K562 (cell line): ENCODE measurements at regions not wholly inside any gene's neighbourhood (a gene's known extent, or its start where the extent isn't known, plus 50 kb on each side); places are given as distances from the start of the nearest gene placed in this dataset.

Experiments
- ATAC-seq: fragments of 200-7000 bp; cut with Tn5 transposase; 3 replicates; pipeline ENCODE4 v1.9.1; 2020; ENCODE audit warnings: moderate library complexity
- BruUV-seq: library from RNA; stranded (reverse); fragments of 400-500 nt; replicated peaks from 2 replicates; lab custom pipeline; 2021; lab: Mats Ljungman, UMichigan
- CTCF ChIA-PET: fragments of 300-600 bp; formaldehyde crosslinking; extraction: SDS; loops from one replicate; lab custom pipeline; 2021; ENCODE audit warnings: low intra/inter-chr PET ratio; lab: Yijun Ruan, JAX
- POLR2A ChIA-PET: fragments of 300-600, 350-650 bp; sonication (Branson Sonifier 250); formaldehyde crosslinking; extraction: SDS; loops from one replicate; lab custom pipeline; 2021; ENCODE audit warnings: antibody characterized with exemption, inconsistent platforms; lab: Yijun Ruan, JAX
- DNase-seq, 4 experiments: peaks; one replicate each; pipeline versions ENCODE4 v3.0.0 to v3.0.0-alpha.2; 2011 to 2018; ENCODE audit warnings: low spot score in 3 of 4, mixed read lengths in 3 of 4; ENCODE audit errors: extremely low read depth in 1 of 4
- FAIRE-seq: peaks from 2 replicates; lab custom pipeline; 2011; peaks lifted over from hg19 to GRCh38; lab: Jason Lieb, UNC
- H2AFZ ChIP-seq: 2 replicates; pipeline ENCODE4 v1.6.0; 2011; ENCODE audit warnings: low read depth, low read length, control low read depth, inconsistent platforms
- H3K27ac ChIP-seq: fragments of 200-600 bp; 3 replicates; pipeline ENCODE4 v1.8.0; 2011; ENCODE audit warnings: low read depth, mild to moderate bottlenecking, control low read depth, inconsistent platforms, low read length, moderate library complexity, mixed read lengths; ENCODE audit errors: extremely low read depth
- H3K27me3 ChIP-seq, 2 experiments: fragments of 300-600 bp in 1 of 2; 2 replicates in 1 of 2; 3 replicates in 1 of 2; pipeline versions ENCODE4 v1.6.0 to v1.8.0; 2011; ENCODE audit warnings: inconsistent platforms in 2 of 2, low read length in 2 of 2, mild to moderate bottlenecking in 1 of 2, mixed read lengths in 1 of 2, moderate library complexity in 1 of 2; ENCODE audit not compliant: control insufficient read depth in 2 of 2, insufficient read depth in 2 of 2
- H3K36me3 ChIP-seq: fragments of 300-600 bp; 3 replicates; pipeline ENCODE4 v1.8.0; 2011; ENCODE audit warnings: mild to moderate bottlenecking, low read length, inconsistent platforms; ENCODE audit not compliant: control insufficient read depth, insufficient read depth
- H3K4me1 ChIP-seq, 2 experiments: fragments of 200-600 bp in 1 of 2; replicated peaks in 1 of 2; 2 replicates in 1 of 2; 3 replicates in 1 of 2; pipeline versions ENCODE4 v1.5.1 to v1.8.0; 2011; ENCODE audit warnings: inconsistent platforms in 2 of 2, low read length in 2 of 2, mild to moderate bottlenecking in 1 of 2, mixed read lengths in 1 of 2, moderate library complexity in 1 of 2; ENCODE audit not compliant: control insufficient read depth in 2 of 2, insufficient read depth in 2 of 2
- H3K4me2 ChIP-seq: 2 replicates; pipeline ENCODE4 v1.6.1; 2011; ENCODE audit warnings: low read length, control low read depth, inconsistent platforms, mixed read lengths; ENCODE audit not compliant: insufficient read depth
- H3K4me3 ChIP-seq: fragments of 200-600 bp; sonication (generic), shearing (Covaris generic); 2 replicates; pipeline ENCODE4 v1.5.1; 2016; ENCODE audit warnings: control low read depth, inconsistent platforms
- H3K79me2 ChIP-seq: fragments of 200-600 bp; 3 replicates; pipeline ENCODE4 v1.8.0; 2011; ENCODE audit warnings: low read length, inconsistent platforms; ENCODE audit not compliant: control insufficient read depth, insufficient read depth
- H3K9ac ChIP-seq, 2 experiments: 2 replicates each; pipeline versions ENCODE4 v1.6.0 to v1.6.1; 2011; ENCODE audit warnings: low read depth in 2 of 2, low read length in 2 of 2, control low read depth in 1 of 2, inconsistent platforms in 1 of 2, mild to moderate bottlenecking in 1 of 2, mixed read lengths in 1 of 2; ENCODE audit not compliant: insufficient read depth in 1 of 2
- H3K9me1 ChIP-seq: one replicate; pipeline ENCODE4 v1.6.0; 2011; ENCODE audit warnings: inconsistent platforms, mild to moderate bottlenecking, low read length, moderate library complexity; ENCODE audit not compliant: control insufficient read depth, insufficient read depth
- H3K9me3 ChIP-seq: replicated peaks from 2 replicates; pipeline ENCODE4 v1.5.1; 2011; ENCODE audit warnings: low read depth, low read length, inconsistent platforms; ENCODE audit not compliant: control insufficient read depth, insufficient read depth
- H4K20me1 ChIP-seq: replicated peaks from 2 replicates; pipeline ENCODE4 v1.6.1; 2011; ENCODE audit warnings: low read length, inconsistent platforms, mixed read lengths; ENCODE audit not compliant: control insufficient read depth, insufficient read depth
- ARHGAP35 ChIP-seq: fragments of 450-650 bp; IDR thresholded peaks from 2 replicates; pipeline ENCODE4 v1.6.1; 2018; ENCODE audit not compliant: partially characterized antibody
- ATF1 ChIP-seq, 2 experiments: fragments of 450-650 bp in 1 of 2; IDR thresholded peaks; 2 replicates each; pipeline ENCODE4 v1.6.1; 2016; ENCODE audit warnings: missing compliant biosample characterization in 1 of 2, missing genetic modification characterization in 1 of 2
- BCLAF1 ChIP-seq, 2 experiments: fragments of 450-650 bp in 1 of 2; IDR thresholded peaks; 2 replicates each; pipeline ENCODE4 v1.6.1; 2011 to 2017; ENCODE audit warnings: low read depth in 2 of 2, antibody characterized with exemption in 1 of 2, borderline replicate concordance in 1 of 2, low read length in 1 of 2, mild to moderate bottlenecking in 1 of 2, mixed read lengths in 1 of 2; ENCODE audit not compliant: control insufficient read depth in 1 of 2
- CBX8 ChIP-seq: fragments of 200-600 bp; sonication (generic); IDR thresholded peaks from 2 replicates; pipeline ENCODE4 v1.6.1; 2012; ENCODE audit warnings: borderline replicate concordance, mixed run types, low read depth, mild to moderate bottlenecking, moderate library complexity, mixed read lengths, low read length, control low read depth, inconsistent platforms; ENCODE audit not compliant: poor library complexity, severe bottlenecking; ENCODE audit errors: extremely low read depth
- DDX20 ChIP-seq: fragments of 450-650 bp; IDR thresholded peaks from 2 replicates; pipeline ENCODE4 v1.6.1; 2016; ENCODE audit warnings: missing genetic modification characterization, low read depth, mild to moderate bottlenecking, missing compliant biosample characterization, moderate library complexity
- DNMT1 ChIP-seq: fragments of 450-650 bp; IDR thresholded peaks from 2 replicates; pipeline ENCODE4 v1.6.1; 2016; ENCODE audit warnings: antibody characterized with exemption, mild to moderate bottlenecking
- ESRRB ChIP-seq: fragments of 250-450 bp; sonication (Bioruptor Pico); IDR thresholded peaks from 2 replicates; pipeline ENCODE4 v1.5.0; 2020; ENCODE audit warnings: mild to moderate bottlenecking, moderate library complexity, borderline replicate concordance
- FOXO4 ChIP-seq: fragments of 450-650 bp; formaldehyde crosslinking; IDR thresholded peaks from 2 replicates; pipeline ENCODE4 v1.4.0; 2020; ENCODE audit warnings: mild to moderate bottlenecking, moderate library complexity
- HNRNPL ChIP-seq: fragments of 200-400 bp; formaldehyde crosslinking; IDR thresholded peaks from 2 replicates; pipeline ENCODE4 v1.6.1; 2017; ENCODE audit warnings: low read depth, mild to moderate bottlenecking, low read length
- MAFF ChIP-seq: IDR thresholded peaks from 2 replicates; pipeline ENCODE4 v1.6.1; 2012; ENCODE audit warnings: low read length, improper control_type of control experiment
- MECOM ChIP-seq: fragments of 250-450 bp; sonication (Bioruptor Pico); IDR thresholded peaks from 2 replicates; pipeline ENCODE4 v1.8.0; 2022; ENCODE audit warnings: inconsistent platforms
- MEIS2 ChIP-seq: fragments of 450-650 bp; IDR thresholded peaks from 2 replicates; pipeline ENCODE4 v1.6.1; 2014; ENCODE audit warnings: mild to moderate bottlenecking; ENCODE audit not compliant: partially characterized antibody
- MTA3 ChIP-seq: fragments of 450-650 bp; formaldehyde crosslinking; IDR thresholded peaks from 2 replicates; pipeline ENCODE4 v1.6.1; 2017; ENCODE audit warnings: mild to moderate bottlenecking, borderline replicate concordance
- SMARCB1 ChIP-seq: IDR thresholded peaks from 2 replicates; pipeline ENCODE4 v1.6.1; 2011; ENCODE audit warnings: improper control_type of control experiment, low read depth; ENCODE audit not compliant: insufficient read length
- TCF7 ChIP-seq: sonication (generic); IDR thresholded peaks from 2 replicates; pipeline ENCODE4 v1.6.1; 2016; ENCODE audit warnings: antibody characterized with exemption, borderline replicate concordance
- ZNF717 ChIP-seq: fragments of 250-450 bp; sonication (Bioruptor Pico); IDR thresholded peaks from 2 replicates; pipeline ENCODE4 v1.5.0; 2021
- WGBS: fragments of 100-300 bp; shearing (Covaris generic); methylation state at CpG from one replicate; pipeline ENCODE4 v1.1.6; 2016; ENCODE audit warnings: low coverage, mixed read lengths; ENCODE audit not compliant: insufficient coverage; ENCODE audit errors: missing lambda C conversion rate; 5-methylcytosine and 5-hydroxymethylcytosine counted together
- in situ Hi-C: fragments of 300-500 bp; cut with MboI; formaldehyde crosslinking; loops from 4 replicates; pipeline ENCODE4 v1.15.0; 2018; ENCODE audit warnings: inconsistent platforms, mixed read lengths
- intact Hi-C: fragments of 100-400 bp; cut with micrococcal nuclease; formaldehyde crosslinking; loops from 2 replicates; pipeline ENCODE4 v1.14.2; 2022
- TF ChIP-seq, protein P1 (sequence below): sonication (generic); IDR thresholded peaks from 2 replicates; pipeline ENCODE4 v1.6.1; 2016

DNA sequence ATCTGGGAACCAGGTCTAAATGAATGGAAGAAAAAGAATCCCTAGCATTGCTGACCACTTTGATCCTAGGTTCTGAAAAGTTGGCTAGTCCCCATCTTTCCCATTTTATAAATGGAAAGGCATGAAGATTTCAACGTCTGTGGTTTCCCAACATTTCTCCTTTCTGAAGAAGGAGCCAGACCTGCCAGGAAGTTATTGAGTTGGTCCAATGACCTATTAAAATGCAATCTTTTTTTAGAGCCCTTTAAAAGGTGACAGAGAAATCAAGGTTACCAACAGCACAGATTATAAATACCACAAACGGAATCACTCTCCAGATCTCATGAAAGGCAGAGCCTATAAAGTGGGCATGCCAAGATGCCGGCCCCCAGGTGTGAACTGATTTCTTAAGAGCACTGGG, 505.6 kb upstream of the THBS1 start:
- H3K4me3 ChIP-seq, result no peak overlapping the region
- 0% methylated on average over 3 of the region's 3 CpGs for WGBS
- H3K9me3 ChIP-seq, result no peaks in the 10 kb centered on the region
- TF ChIP-seq CBX8 (no peak), MEIS2 (no peak), MAFF (no peak), ARHGAP35 (no peak), MECOM (CRISPR knock-in tag) (no peak), DDX20 (tag) (no peak), HNRNPL (no peak), ESRRB (CRISPR knock-in tag) (no peak), DNMT1 (no peak), MTA3 (no peak), BCLAF1 (IDR thresholded peaks at IDR 0.05; ENCODE audit: borderline replicate concordance in 1 of 2, control insufficient read depth in 1 of 2, low read depth in 2 of 2, low read length in 1 of 2) (no peak), FOXO4 (CRISPR knock-in tag) (no peak), SMARCB1 (no peak), ATF1 (CRISPR knock-in tag; IDR thresholded peaks at IDR 0.05) (no peak), ATF1 (tag; IDR thresholded peaks at IDR 0.05) (no peak), TCF7 (no peak), ZNF717 (CRISPR knock-in tag) (no peak)
- TF ChIP-seq, protein P1, sequence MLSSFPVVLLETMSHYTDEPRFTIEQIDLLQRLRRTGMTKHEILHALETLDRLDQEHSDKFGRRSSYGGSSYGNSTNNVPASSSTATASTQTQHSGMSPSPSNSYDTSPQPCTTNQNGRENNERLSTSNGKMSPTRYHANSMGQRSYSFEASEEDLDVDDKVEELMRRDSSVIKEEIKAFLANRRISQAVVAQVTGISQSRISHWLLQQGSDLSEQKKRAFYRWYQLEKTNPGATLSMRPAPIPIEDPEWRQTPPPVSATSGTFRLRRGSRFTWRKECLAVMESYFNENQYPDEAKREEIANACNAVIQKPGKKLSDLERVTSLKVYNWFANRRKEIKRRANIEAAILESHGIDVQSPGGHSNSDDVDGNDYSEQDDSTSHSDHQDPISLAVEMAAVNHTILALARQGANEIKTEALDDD, result no peak
- ChIA-PET CTCF (no interaction called here), POLR2A (interaction anchor here (1.9 kb wide), 1 partner anchor 10 kb away, joined by 7 read pairs; no protein-coding TSS in a partner anchor)
- no peaks in the 10 kb centered on the region for H3K9me1 ChIP-seq
- ATAC-seq (no peak), DNase-seq (no peak), FAIRE-seq (no peak)
- no peaks in the 10 kb centered on the region for H3K79me2 ChIP-seq
- in situ Hi-C loops (no loop called here), intact Hi-C loops (no loop called here)
- no peak overlapping the region for H2AFZ ChIP-seq
- H3K4me1 ChIP-seq, result no peaks in the 10 kb centered on the region
- H4K20me1 ChIP-seq, result no peaks in the 10 kb centered on the region
- H3K36me3 ChIP-seq, result no peaks in the 10 kb centered on the region
- peaks cover 6% of the 10 kb centered on the region in 2 experiments; a peak in 2 of 5 replicates for H3K27me3 ChIP-seq
- no TSS peak for BruUV-seq
- no peak overlapping the region for H3K4me2 ChIP-seq
- H3K9ac ChIP-seq, result no peak overlapping the region
- H3K27ac ChIP-seq, result no peak overlapping the region
